ENCODE measurements at regions not wholly inside any gene's neighbourhood (a gene's known extent, or its start where the extent isn't known, plus 50 kb on each side); places are given as distances from the start of the nearest gene placed in this dataset.

DNA sequence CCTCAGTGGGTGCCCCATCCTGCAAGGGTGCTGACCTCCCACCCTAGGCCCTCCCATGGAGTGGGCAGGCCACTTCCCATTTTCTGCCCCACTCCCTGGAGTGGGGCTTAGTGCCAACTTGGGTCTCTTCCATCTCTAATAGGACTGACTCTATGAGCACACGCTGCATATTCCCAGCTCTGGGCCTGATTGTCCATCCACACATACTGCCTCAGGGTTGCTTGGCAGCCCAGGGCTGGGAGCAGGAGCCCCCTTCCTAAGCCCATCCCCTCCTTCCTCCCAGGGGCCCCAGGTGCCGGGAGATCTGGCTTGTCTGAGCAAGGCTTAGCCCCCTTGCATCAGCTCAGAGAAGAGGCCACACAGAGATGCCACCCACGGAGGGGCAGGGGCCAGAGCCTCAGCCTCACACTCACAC is 55.1 kb downstream of the PJA1 start:
- Mint-ChIP-seq H3K9me3 (ENCODE audit: low read depth, unreplicated experiment) (no peaks in the 10 kb centered on the region), H3K27me3 (ENCODE audit: unreplicated experiment) (peaks cover 30% of the 10 kb centered on the region), H3K4me3 (ENCODE audit: low read depth, unreplicated experiment) (no peak overlapping the region), H3K4me1 (ENCODE audit: low read depth, unreplicated experiment) (peaks cover 9% of the 10 kb centered on the region), H3K27ac (ENCODE audit: unreplicated experiment) (no peak overlapping the region), H3K36me3 (ENCODE audit: insufficient read depth, unreplicated experiment) (no peaks in the 10 kb centered on the region)
- DNase-seq: no peak
- CTCF ChIA-PET: no interaction called here
- intact Hi-C loops (cut with micrococcal nuclease; ENCODE audit: unreplicated experiment): no loop called here
- no TSS peak for BruUV-seq (replicated peaks)
- TF ChIP-seq, protein P1, sequence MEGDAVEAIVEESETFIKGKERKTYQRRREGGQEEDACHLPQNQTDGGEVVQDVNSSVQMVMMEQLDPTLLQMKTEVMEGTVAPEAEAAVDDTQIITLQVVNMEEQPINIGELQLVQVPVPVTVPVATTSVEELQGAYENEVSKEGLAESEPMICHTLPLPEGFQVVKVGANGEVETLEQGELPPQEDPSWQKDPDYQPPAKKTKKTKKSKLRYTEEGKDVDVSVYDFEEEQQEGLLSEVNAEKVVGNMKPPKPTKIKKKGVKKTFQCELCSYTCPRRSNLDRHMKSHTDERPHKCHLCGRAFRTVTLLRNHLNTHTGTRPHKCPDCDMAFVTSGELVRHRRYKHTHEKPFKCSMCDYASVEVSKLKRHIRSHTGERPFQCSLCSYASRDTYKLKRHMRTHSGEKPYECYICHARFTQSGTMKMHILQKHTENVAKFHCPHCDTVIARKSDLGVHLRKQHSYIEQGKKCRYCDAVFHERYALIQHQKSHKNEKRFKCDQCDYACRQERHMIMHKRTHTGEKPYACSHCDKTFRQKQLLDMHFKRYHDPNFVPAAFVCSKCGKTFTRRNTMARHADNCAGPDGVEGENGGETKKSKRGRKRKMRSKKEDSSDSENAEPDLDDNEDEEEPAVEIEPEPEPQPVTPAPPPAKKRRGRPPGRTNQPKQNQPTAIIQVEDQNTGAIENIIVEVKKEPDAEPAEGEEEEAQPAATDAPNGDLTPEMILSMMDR (IDR thresholded peaks at IDR 0.05; ENCODE audit: unreplicated experiment): no peak

DNA sequence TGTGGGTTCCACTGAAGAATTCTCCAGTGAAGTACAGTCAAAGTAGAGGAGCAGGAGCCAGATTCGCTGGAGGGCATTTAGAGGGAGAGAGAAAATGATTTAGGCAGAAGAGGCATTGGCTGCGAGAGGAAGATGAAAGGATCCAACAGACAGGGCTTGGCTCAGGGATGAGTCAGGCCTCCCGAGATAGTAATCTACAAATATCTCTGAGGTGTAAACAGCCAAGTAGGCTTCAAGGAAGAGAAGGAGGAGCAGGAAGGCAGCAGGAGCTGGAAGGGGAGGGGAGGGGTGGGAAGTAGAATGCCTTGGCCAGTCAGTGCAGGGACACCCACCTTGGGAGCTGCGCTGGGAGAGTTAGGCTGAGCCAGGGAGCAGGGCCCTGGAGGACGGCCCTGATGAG is 55.5 kb downstream of the PJA1 start:
- no TSS peak for BruUV-seq (replicated peaks)
- Mint-ChIP-seq H3K27ac (ENCODE audit: unreplicated experiment) (no peak overlapping the region), H3K4me1 (ENCODE audit: low read depth, unreplicated experiment) (peaks cover 9% of the 10 kb centered on the region), H3K36me3 (ENCODE audit: insufficient read depth, unreplicated experiment) (no peaks in the 10 kb centered on the region), H3K9me3 (ENCODE audit: low read depth, unreplicated experiment) (no peaks in the 10 kb centered on the region), H3K4me3 (ENCODE audit: low read depth, unreplicated experiment) (no peak overlapping the region), H3K27me3 (ENCODE audit: unreplicated experiment) (peaks cover 30% of the 10 kb centered on the region)
- intact Hi-C loops (cut with micrococcal nuclease; ENCODE audit: unreplicated experiment): no loop called here
- CTCF ChIA-PET: no interaction called here
- DNase-seq: no peak
- TF ChIP-seq, protein P1 (IDR thresholded peaks at IDR 0.05; ENCODE audit: unreplicated experiment): no peak

DNA sequence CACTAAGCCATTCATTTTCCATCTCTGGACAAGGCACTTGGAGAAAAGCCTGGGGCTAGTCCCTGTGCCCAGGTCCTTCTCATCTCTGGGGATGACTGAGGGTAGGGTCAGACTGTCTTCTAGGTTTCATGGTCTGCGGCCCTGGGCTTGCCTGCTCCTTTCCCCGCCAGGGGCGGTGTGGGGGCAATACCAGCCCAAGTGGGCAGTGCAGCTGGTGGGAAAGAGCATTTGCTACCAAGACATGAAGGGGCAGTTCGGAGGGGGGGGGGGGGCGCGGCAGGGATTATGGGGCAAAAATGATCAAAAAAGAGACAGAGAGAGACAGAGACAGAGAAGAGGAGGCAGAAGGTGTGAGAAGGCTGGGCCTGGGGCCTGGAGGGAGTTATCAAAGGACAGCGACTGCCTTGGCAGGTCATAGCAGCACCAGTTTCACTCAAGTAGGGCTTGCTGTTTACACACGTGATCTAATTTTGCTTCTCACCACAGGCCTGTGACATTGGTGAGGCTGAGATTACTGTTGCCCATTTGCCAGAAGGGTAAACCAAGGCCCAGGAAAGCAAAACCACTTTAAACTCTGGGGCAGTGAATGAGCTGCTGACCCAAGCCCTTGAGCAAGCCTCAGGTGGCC is 56.1 kb downstream of the PJA1 start:
- TF ChIP-seq, protein P1 (IDR thresholded peaks at IDR 0.05; ENCODE audit: unreplicated experiment): no peak
- intact Hi-C loops (cut with micrococcal nuclease; ENCODE audit: unreplicated experiment): no loop called here
- Mint-ChIP-seq H3K27me3 (ENCODE audit: unreplicated experiment) (peaks cover 30% of the 10 kb centered on the region), H3K27ac (ENCODE audit: unreplicated experiment) (no peak overlapping the region), H3K4me3 (ENCODE audit: low read depth, unreplicated experiment) (no peak overlapping the region), H3K36me3 (ENCODE audit: insufficient read depth, unreplicated experiment) (no peaks in the 10 kb centered on the region), H3K9me3 (ENCODE audit: low read depth, unreplicated experiment) (no peaks in the 10 kb centered on the region), H3K4me1 (ENCODE audit: low read depth, unreplicated experiment) (peaks cover 9% of the 10 kb centered on the region)
- DNase-seq: no peak
- BruUV-seq (replicated peaks): no TSS peak
- CTCF ChIA-PET: no interaction called here

DNA sequence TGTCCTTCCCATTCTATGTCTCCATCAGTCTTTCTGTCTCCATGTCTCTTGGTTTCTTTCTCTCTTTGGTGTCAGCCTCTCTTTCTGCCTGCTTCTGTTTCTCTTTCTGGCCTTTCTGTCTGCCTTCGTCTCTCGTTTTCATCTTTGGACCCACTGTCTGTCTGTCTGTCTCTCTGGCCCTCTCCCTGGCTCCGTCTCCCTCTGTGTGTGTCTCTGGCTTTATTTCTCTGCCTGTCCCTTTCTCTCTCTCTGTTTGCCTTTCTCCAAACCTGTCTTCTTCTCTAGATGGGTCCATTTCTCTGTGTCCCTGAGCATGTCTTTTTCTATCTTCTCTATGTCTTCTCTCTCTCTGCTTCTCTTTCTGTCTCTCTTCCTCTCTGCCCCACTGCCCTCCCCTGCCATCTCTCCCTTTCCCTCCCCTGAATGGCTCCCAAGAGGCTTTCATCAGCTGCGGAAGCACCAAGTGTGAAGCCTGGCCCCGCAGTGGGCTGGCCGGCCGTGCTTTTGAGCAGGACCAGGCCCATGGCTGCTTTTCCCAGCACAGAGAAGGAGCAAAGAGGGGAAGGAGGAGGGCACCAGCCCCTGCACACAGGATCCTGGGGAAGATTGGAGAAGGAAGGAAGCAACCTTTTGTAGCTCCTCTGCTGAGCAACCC is 57.4 kb downstream of the PJA1 start:
- BruUV-seq (replicated peaks): no TSS peak
- DNase-seq: no peak
- Mint-ChIP-seq H3K27me3 (ENCODE audit: unreplicated experiment) (peaks cover 30% of the 10 kb centered on the region), H3K9me3 (ENCODE audit: low read depth, unreplicated experiment) (no peaks in the 10 kb centered on the region), H3K4me1 (ENCODE audit: low read depth, unreplicated experiment) (peaks cover 9% of the 10 kb centered on the region), H3K27ac (ENCODE audit: unreplicated experiment) (no peak overlapping the region), H3K36me3 (ENCODE audit: insufficient read depth, unreplicated experiment) (no peaks in the 10 kb centered on the region), H3K4me3 (ENCODE audit: low read depth, unreplicated experiment) (no peak overlapping the region)
- intact Hi-C loops (cut with micrococcal nuclease; ENCODE audit: unreplicated experiment): no loop called here
- TF ChIP-seq, protein P1 (IDR thresholded peaks at IDR 0.05; ENCODE audit: unreplicated experiment): no peak
- CTCF ChIA-PET: no interaction called here
